Astrocyte (in vitro differentiated cells and primary cell): ENCODE measurements at regions not wholly inside any gene's neighbourhood (a gene's known extent, or its start where the extent isn't known, plus 50 kb on each side); places are given as distances from the start of the nearest gene placed in this dataset.

Source experiments
- DNase-seq: peaks from one replicate; pipeline ENCODE4 v3.0.0-alpha.2; 2010; ENCODE audit warnings: low read depth
- FAIRE-seq: peaks from 2 replicates; lab custom pipeline; 2011; peaks lifted over from hg19 to GRCh38; lab: Jason Lieb, UNC
- H2AFZ ChIP-seq: 2 replicates; pipeline ENCODE4 v1.6.0; 2012; ENCODE audit warnings: low read depth, low read length, inconsistent platforms
- H3K27ac ChIP-seq: 2 replicates; pipeline ENCODE4 v1.5.1; 2011; ENCODE audit warnings: low read depth, low read length, inconsistent platforms
- H3K27me3 ChIP-seq: 2 replicates; pipeline ENCODE4 v1.6.0; 2011; ENCODE audit warnings: low read length, inconsistent platforms; ENCODE audit not compliant: insufficient read depth
- H3K36me3 ChIP-seq: 2 replicates; pipeline ENCODE4 v1.5.1; 2011; ENCODE audit warnings: low read length, inconsistent platforms; ENCODE audit not compliant: insufficient read depth
- H3K4me1 ChIP-seq: 2 replicates; pipeline ENCODE4 v1.5.1; 2011; ENCODE audit warnings: low read length, inconsistent platforms; ENCODE audit not compliant: insufficient read depth
- H3K4me2 ChIP-seq: 2 replicates; pipeline ENCODE4 v1.6.0; 2012; ENCODE audit warnings: low read length, inconsistent platforms
- H3K4me3 ChIP-seq: 2 replicates; pipeline ENCODE4 v1.5.1; 2011; ENCODE audit warnings: low read depth, mild to moderate bottlenecking, low read length, inconsistent platforms; ENCODE audit not compliant: insufficient read depth
- H3K79me2 ChIP-seq: 2 replicates; pipeline ENCODE4 v1.6.0; 2012; ENCODE audit warnings: mild to moderate bottlenecking, low read length, inconsistent platforms; ENCODE audit not compliant: insufficient read depth
- H3K9ac ChIP-seq: 2 replicates; pipeline ENCODE4 v1.6.0; 2012; ENCODE audit warnings: mild to moderate bottlenecking, low read length, inconsistent platforms
- H3K9me3 ChIP-seq: 2 replicates; pipeline ENCODE4 v1.5.1; 2012; ENCODE audit warnings: low read depth, mild to moderate bottlenecking, low read length, inconsistent platforms; ENCODE audit not compliant: insufficient read depth
- H4K20me1 ChIP-seq: 2 replicates; pipeline ENCODE4 v1.6.0; 2012; ENCODE audit warnings: low read length, inconsistent platforms; ENCODE audit not compliant: insufficient read depth
- H3K27ac Mint-ChIP-seq: one replicate; pipeline ENCODE4 v1.8.0; 2021; ENCODE audit warnings: mild to moderate bottlenecking, mixed read lengths; ENCODE audit not compliant: unreplicated experiment
- H3K27me3 Mint-ChIP-seq: one replicate; pipeline ENCODE4 v1.8.0; 2021; ENCODE audit warnings: low read depth, mixed read lengths; ENCODE audit not compliant: unreplicated experiment
- H3K36me3 Mint-ChIP-seq: one replicate; pipeline ENCODE4 v1.8.0; 2021; ENCODE audit warnings: low read depth, mixed read lengths; ENCODE audit not compliant: unreplicated experiment
- H3K4me1 Mint-ChIP-seq: one replicate; pipeline ENCODE4 v1.8.0; 2021; ENCODE audit warnings: low read depth, mixed read lengths; ENCODE audit not compliant: unreplicated experiment
- H3K4me3 Mint-ChIP-seq: one replicate; pipeline ENCODE4 v1.8.0; 2021; ENCODE audit warnings: mild to moderate bottlenecking, moderate library complexity, mixed read lengths; ENCODE audit not compliant: unreplicated experiment
- H3K9me3 Mint-ChIP-seq: one replicate; pipeline ENCODE4 v1.8.0; 2021; ENCODE audit warnings: mild to moderate bottlenecking, mixed read lengths; ENCODE audit not compliant: unreplicated experiment
- EZH2 ChIP-seq: IDR thresholded peaks from 2 replicates; pipeline ENCODE4 v1.6.1; 2012; ENCODE audit warnings: mild to moderate bottlenecking, low read length, inconsistent platforms; ENCODE audit not compliant: insufficient read depth
- TF ChIP-seq, protein P1 (sequence below): IDR thresholded peaks from 2 replicates; pipeline ENCODE4 v1.5.1; 2011; ENCODE audit warnings: low read depth, mild to moderate bottlenecking, inconsistent platforms, low read length, moderate library complexity; ENCODE audit not compliant: insufficient read depth

- DNase-seq (no peak), FAIRE-seq (no peak)
- no peaks in the 10 kb centered on the region for H3K36me3 Mint-ChIP-seq
- Histone ChIP-seq H3K36me3 (no peaks in the 10 kb centered on the region), H3K4me1 (no peaks in the 10 kb centered on the region), H3K9ac (no peak overlapping the region), H3K27me3 (no peaks in the 10 kb centered on the region), H3K27ac (no peak overlapping the region), H3K79me2 (no peaks in the 10 kb centered on the region), H3K9me3 (no peaks in the 10 kb centered on the region), H2AFZ (no peak overlapping the region), H4K20me1 (no peaks in the 10 kb centered on the region), H3K4me2 (no peak overlapping the region), H3K4me3 (no peak overlapping the region)
- no peaks in the 10 kb centered on the region for H3K9me3 Mint-ChIP-seq
- peaks cover under 1% of the 10 kb centered on the region for H3K27me3 Mint-ChIP-seq
- H3K27ac Mint-ChIP-seq: no peak overlapping the region
- H3K4me1 Mint-ChIP-seq: peaks cover 5% of the 10 kb centered on the region
- H3K4me3 Mint-ChIP-seq: no peak overlapping the region
- TF ChIP-seq, protein P1, sequence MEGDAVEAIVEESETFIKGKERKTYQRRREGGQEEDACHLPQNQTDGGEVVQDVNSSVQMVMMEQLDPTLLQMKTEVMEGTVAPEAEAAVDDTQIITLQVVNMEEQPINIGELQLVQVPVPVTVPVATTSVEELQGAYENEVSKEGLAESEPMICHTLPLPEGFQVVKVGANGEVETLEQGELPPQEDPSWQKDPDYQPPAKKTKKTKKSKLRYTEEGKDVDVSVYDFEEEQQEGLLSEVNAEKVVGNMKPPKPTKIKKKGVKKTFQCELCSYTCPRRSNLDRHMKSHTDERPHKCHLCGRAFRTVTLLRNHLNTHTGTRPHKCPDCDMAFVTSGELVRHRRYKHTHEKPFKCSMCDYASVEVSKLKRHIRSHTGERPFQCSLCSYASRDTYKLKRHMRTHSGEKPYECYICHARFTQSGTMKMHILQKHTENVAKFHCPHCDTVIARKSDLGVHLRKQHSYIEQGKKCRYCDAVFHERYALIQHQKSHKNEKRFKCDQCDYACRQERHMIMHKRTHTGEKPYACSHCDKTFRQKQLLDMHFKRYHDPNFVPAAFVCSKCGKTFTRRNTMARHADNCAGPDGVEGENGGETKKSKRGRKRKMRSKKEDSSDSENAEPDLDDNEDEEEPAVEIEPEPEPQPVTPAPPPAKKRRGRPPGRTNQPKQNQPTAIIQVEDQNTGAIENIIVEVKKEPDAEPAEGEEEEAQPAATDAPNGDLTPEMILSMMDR: no peak
- no peak for TF ChIP-seq EZH2
Observed at GRCh38 chr16:51355195-51355594, 204.1 kb upstream of the SALL1 start.

DNA sequence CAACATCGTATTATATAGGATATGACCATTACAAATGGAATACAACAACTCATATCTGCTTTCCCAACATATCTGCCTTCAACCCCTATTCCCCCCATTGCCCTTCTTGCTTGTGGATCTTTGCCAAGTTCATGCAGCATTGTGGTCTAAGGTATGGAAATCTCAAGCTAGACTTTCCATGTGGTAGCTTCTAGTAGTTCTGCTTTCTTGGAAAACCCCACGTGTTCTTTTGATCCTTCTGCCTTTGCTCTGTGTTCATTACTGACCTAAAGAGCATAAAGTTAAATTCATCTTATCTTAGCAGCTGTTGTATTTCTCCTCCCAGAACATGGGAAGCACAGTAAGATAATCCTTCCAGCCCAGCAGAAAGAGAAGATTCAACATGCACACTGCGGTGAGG lies 202.0 kb upstream of the SALL1 start:
- no peaks in the 10 kb centered on the region for H3K9me3 ChIP-seq
- H3K4me3 ChIP-seq: no peak overlapping the region
- no peaks in the 10 kb centered on the region for H3K79me2 ChIP-seq
- Mint-ChIP-seq H3K9me3 (no peaks in the 10 kb centered on the region), H3K27me3 (peaks cover 4% of the 10 kb centered on the region), H3K4me1 (peaks cover 5% of the 10 kb centered on the region), H3K27ac (no peak overlapping the region), H3K4me3 (no peak overlapping the region), H3K36me3 (no peaks in the 10 kb centered on the region)
- TF ChIP-seq, protein P1: no peak
- TF ChIP-seq EZH2: no peak
- H4K20me1 ChIP-seq: no peaks in the 10 kb centered on the region
- no peaks in the 10 kb centered on the region for H3K4me1 ChIP-seq
- no peak for FAIRE-seq
- no peak overlapping the region for H3K4me2 ChIP-seq
- no peak for DNase-seq
- no peaks in the 10 kb centered on the region for H3K36me3 ChIP-seq
- no peak overlapping the region for H3K9ac ChIP-seq
- no peak overlapping the region for H3K27ac ChIP-seq
- H3K27me3 ChIP-seq: no peaks in the 10 kb centered on the region
- no peak overlapping the region for H2AFZ ChIP-seq

DNA sequence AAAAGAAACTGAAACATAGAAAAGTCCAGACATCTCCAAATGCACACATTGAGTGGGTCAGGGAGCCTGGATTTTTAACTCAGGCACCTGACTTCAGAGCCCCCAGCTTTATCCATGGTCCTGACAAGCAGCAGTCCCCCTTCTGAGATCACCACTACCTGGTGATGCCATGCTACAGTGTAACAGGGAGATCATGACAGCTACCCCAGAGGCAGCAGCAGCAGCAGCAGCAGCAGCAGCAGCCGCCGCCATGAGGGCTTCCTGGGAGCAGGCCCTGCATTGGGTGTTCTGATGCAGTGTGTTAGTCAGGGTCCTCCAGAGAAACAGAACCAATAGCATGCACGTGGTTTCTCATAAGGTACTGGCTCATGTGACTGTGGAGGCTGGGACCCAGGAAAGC lies 198.6 kb upstream of the SALL1 start:
- no peaks in the 10 kb centered on the region for H3K4me1 Mint-ChIP-seq
- no peak overlapping the region for H3K27ac Mint-ChIP-seq
- H3K4me3 Mint-ChIP-seq: no peak overlapping the region

More for the DNA sequence above, 198.6 kb upstream of the SALL1 start:
- TF ChIP-seq EZH2: no peak
- TF ChIP-seq, protein P1: no peak
- Histone ChIP-seq H3K4me3 (no peak overlapping the region), H2AFZ (no peak overlapping the region), H3K4me2 (no peak overlapping the region), H3K79me2 (no peaks in the 10 kb centered on the region), H3K9ac (no peak overlapping the region), H3K9me3 (no peaks in the 10 kb centered on the region), H4K20me1 (no peaks in the 10 kb centered on the region), H3K27me3 (no peaks in the 10 kb centered on the region), H3K4me1 (no peaks in the 10 kb centered on the region), H3K36me3 (no peaks in the 10 kb centered on the region), H3K27ac (no peak overlapping the region)
- Mint-ChIP-seq H3K27me3 (peaks cover 4% of the 10 kb centered on the region), H3K9me3 (no peaks in the 10 kb centered on the region), H3K36me3 (no peaks in the 10 kb centered on the region)
- DNase-seq (no peak), FAIRE-seq (no peak)
